Left lung (tissue), 4 donors: ENCODE measurements at regions not wholly inside any gene's neighbourhood (a gene's known extent, or its start where the extent isn't known, plus 50 kb on each side); places are given as distances from the start of the nearest gene placed in this dataset.
"Not testable (repeated sequence)": the region's sequence is repeated elsewhere in the genome, so short reads cannot be mapped to it uniquely, and the experiment has no call there.

Source experiments
- ATAC-seq: fragments of 200-7000 bp; cut with Tn5 transposase; one replicate; pipeline ENCODE4 v1.9.1; 2020; ENCODE audit warnings: moderate library complexity
- DNase-seq, 4 donors: peaks; one replicate each; pipeline ENCODE4 v3.0.0-alpha.2; 2013 to 2020
- H3K27ac ChIP-seq, 2 donors: fragments of 200-600 bp; sonication (generic) in 1 of 2; one replicate each; pipeline versions ENCODE4 v1.5.0 to v1.8.0; 2020 to 2021
- H3K27me3 ChIP-seq, 2 donors: fragments of 200-600 bp; sonication (generic) in 1 of 2; one replicate each; pipeline versions ENCODE4 v1.5.0 to v1.8.0; 2020 to 2021
- H3K36me3 ChIP-seq, 2 donors: fragments of 200-600 bp; sonication (generic) in 1 of 2; one replicate each; pipeline versions ENCODE4 v1.5.0 to v1.8.0; 2020 to 2021
- H3K4me1 ChIP-seq, 2 donors: fragments of 200-600 bp; one replicate each; pipeline ENCODE4 v1.8.0; 2021
- H3K4me3 ChIP-seq, 2 donors: fragments of 200-600 bp; sonication (generic) in 1 of 2; one replicate each; pipeline versions ENCODE4 v1.5.0 to v1.8.0; 2020 to 2021; ENCODE audit warnings: mild to moderate bottlenecking in 1 of 2
- H3K9me3 ChIP-seq, 2 donors: fragments of 200-600 bp; sonication (generic) in 1 of 2; one replicate each; pipeline versions ENCODE4 v1.5.0 to v1.8.0; 2020 to 2021
- intact Hi-C, 2 donors: fragments of 100-400 bp; cut with DNase I; formaldehyde crosslinking; loops; one replicate each; pipeline versions ENCODE4 v1.11.2 to v1.14.2; 2022
- TF ChIP-seq, protein P1 (sequence below), 2 donors: fragments of 200-600 bp; sonication (generic) in 1 of 2; IDR thresholded peaks; one replicate each; pipeline versions ENCODE4 v1.5.0 to v1.8.0; 2021; ENCODE audit warnings: antibody characterized with exemption in 2 of 2
- donor health status: DM: no; HTN: yes; CAD: no.
- donor health status: DM: no; HTN: no; CAD: no.

DNA sequence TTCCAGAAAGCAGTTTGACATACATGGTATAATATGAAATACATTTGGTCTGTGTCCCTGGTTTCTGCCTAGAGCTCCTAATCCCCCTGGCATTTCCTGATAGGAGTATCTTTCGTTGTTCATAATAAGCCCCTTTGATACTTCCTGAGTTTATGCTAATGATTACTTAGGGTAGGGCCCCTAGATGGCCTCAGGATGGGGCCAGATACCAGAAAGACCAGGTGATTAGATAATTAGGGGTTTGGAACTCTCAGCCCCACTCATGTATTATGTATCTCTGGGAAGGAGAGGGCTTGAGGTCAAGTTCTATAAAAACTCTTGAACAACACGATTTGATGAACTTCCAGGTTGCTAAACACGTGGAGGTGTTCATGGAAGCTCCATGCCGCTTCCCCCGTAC is 163.3 kb upstream of the ZNF608 start:
- ATAC-seq (no peak), DNase-seq (no peak)
- Histone ChIP-seq H3K9me3 (no peaks in the 10 kb centered on the region), H3K4me1 (peaks cover 15 to 29% of the 10 kb centered on the region in 2 donors), H3K36me3 (no peaks in the 10 kb centered on the region), H3K27me3 (no peaks in the 10 kb centered on the region), H3K4me3 (no peak overlapping the region), H3K27ac (no peak overlapping the region)
- TF ChIP-seq, protein P1, sequence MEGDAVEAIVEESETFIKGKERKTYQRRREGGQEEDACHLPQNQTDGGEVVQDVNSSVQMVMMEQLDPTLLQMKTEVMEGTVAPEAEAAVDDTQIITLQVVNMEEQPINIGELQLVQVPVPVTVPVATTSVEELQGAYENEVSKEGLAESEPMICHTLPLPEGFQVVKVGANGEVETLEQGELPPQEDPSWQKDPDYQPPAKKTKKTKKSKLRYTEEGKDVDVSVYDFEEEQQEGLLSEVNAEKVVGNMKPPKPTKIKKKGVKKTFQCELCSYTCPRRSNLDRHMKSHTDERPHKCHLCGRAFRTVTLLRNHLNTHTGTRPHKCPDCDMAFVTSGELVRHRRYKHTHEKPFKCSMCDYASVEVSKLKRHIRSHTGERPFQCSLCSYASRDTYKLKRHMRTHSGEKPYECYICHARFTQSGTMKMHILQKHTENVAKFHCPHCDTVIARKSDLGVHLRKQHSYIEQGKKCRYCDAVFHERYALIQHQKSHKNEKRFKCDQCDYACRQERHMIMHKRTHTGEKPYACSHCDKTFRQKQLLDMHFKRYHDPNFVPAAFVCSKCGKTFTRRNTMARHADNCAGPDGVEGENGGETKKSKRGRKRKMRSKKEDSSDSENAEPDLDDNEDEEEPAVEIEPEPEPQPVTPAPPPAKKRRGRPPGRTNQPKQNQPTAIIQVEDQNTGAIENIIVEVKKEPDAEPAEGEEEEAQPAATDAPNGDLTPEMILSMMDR (IDR thresholded peaks at IDR 0.05), result no peak
- intact Hi-C loops, result no loop called here

DNA sequence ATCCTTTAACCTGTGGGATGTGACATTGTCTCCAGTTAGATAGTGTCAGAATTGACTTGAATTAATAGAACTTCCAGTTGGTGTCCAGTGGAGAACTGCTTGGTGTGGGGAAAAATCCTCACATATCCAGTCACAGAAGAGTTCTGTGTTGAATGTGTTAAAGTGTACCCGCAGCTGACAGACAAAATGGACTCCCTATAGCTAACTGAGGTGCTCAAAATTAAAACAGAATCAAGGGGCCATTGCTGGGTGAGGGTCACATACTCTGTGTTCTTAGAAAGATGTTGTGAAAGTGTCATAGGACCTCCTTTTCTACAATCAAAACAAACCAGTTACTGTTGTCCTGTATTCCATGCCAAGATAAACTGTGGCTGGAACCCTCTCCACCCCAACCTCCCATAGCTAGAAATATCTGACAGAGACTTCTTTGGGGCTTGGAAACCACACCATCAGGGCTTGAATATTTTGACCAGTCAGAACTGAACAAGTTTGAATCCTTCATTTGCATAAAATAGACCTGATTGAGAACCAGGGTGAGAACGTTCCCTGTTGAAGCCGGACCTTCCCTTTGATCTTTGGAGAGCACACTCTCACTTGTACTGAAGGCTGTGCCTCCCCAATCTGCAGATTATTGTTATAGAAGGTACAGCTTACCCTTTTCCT is 164.0 kb upstream of the ZNF608 start:
- no peak for DNase-seq
- TF ChIP-seq, protein P1 (IDR thresholded peaks at IDR 0.05), result no peak
- Histone ChIP-seq H3K27me3 (no peaks in the 10 kb centered on the region), H3K36me3 (no peaks in the 10 kb centered on the region), H3K27ac (no peak overlapping the region), H3K9me3 (no peaks in the 10 kb centered on the region), H3K4me1 (peaks cover 15 to 29% of the 10 kb centered on the region in 2 donors), H3K4me3 (no peak overlapping the region)
- intact Hi-C loops, result no loop called here
- no peak for ATAC-seq

DNA sequence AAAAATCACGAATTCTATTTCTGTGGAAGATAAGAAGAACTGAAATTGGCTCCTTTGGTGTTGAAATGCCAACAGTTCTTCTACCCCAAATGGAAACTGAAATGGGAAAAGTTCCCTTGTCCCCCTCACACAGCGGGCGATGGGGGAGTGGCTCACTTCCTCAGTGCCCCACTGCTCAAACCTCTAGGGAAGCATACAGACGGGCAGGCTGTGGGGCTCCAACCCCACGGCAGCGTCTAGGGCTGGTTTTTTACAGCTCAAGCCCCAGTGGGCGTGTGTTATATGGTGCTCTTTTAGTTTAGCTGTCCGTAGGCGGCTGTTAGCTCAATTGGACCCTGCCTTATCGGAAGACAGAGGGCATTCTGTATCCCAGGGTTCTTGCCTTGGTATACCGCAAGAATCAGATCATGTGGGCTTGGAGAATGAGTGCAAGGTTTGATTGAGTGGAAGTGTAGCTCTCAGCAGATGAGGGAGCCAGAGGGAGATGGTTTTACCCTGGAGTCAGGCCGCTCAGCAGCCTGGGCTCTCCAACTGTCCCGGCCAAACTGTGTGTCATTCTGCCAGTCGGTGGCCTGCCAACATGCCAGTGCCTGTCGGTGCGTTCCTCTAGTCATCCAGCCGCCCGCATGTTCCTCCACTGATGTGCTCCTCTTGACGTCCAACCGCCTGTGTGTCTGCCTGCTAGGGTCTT is 166.3 kb upstream of the ZNF608 start:
- Histone ChIP-seq H3K4me1 (peaks cover 3 to 12% of the 10 kb centered on the region in 2 donors), H3K36me3 (no peaks in the 10 kb centered on the region), H3K27ac (no peak overlapping the region), H3K27me3 (no peaks in the 10 kb centered on the region), H3K9me3 (no peaks in the 10 kb centered on the region), H3K4me3 (no peak overlapping the region)
- DNase-seq, result no peak
- intact Hi-C loops, result no loop called here
- TF ChIP-seq, protein P1 (IDR thresholded peaks at IDR 0.05), result no peak
- no peak for ATAC-seq

DNA sequence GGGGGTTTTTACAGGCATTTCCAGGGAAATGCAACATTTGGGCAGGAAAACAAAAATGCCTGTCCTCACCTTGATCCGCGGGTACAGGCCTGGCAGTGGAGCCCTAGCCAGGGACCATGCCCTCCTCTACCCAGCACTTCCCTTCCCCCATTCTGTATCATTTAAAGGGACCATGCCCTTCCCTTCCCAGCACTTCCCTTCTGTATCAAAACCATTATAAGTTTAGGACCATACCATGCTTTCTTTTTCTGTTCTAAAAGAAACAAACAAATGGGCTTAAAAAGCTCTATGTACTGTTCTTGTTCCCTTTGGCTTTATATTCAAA is 166.9 kb upstream of the ZNF608 start:
- Histone ChIP-seq H3K4me3 (no peak overlapping the region), H3K4me1 (peaks cover 3 to 8% of the 10 kb centered on the region in 2 donors), H3K9me3 (no peaks in the 10 kb centered on the region), H3K36me3 (no peaks in the 10 kb centered on the region), H3K27me3 (no peaks in the 10 kb centered on the region), H3K27ac (no peak overlapping the region)
- TF ChIP-seq, protein P1 (IDR thresholded peaks at IDR 0.05), result no peak
- DNase-seq, result no peak
- ATAC-seq, result no peak
- intact Hi-C loops, result no loop called here

DNA sequence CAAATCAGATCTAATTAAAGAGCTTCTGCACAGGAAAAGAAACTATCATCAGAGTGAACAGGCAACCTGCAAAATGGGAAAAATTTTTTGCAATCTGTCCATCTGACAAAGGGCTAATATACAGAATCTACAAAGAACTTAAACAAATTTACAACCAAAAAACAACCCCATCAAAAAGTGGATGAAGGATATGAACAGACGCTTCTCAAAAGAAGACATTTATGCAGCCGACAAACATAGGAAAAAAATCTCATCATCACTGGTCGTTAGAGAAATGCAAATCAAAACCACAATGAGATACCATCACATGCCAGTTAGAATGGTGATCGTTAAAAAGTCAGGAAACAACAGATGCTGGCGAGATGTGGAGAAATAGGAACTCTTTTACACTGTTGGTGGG is 169.9 kb upstream of the ZNF608 start:
- intact Hi-C loops, H3K9me3 ChIP-seq, H3K27me3 ChIP-seq, DNase-seq, H3K27ac ChIP-seq, H3K4me3 ChIP-seq, H3K4me1 ChIP-seq, ATAC-seq, H3K36me3 ChIP-seq: not testable (repeated sequence)
